PC-3 (cell line): ENCODE measurements at regions not wholly inside any gene's neighbourhood (a gene's known extent, or its start where the extent isn't known, plus 50 kb on each side); places are given as distances from the start of the nearest gene placed in this dataset.

Source experiments
- ATAC-seq: fragments of 200-7000 bp; cut with Tn5 transposase; 2 replicates; pipeline ENCODE4 v1.9.1; 2020; ENCODE audit warnings: mild to moderate bottlenecking, moderate library complexity
- BruUV-seq: library from RNA; stranded (reverse); fragments of 400-500 nt; replicated peaks from 2 replicates; lab custom pipeline; 2021; lab: Mats Ljungman, UMichigan
- CTCF ChIA-PET: fragments of 300-600 bp; sonication (Branson Sonifier 250); formaldehyde crosslinking; loops from one replicate; lab custom pipeline; 2022; ENCODE audit warnings: antibody characterized with exemption; lab: Charles Lee
- POLR2A ChIA-PET: fragments of 300-600 bp; sonication (Branson Sonifier 250); formaldehyde crosslinking; loops from one replicate; lab custom pipeline; 2022; ENCODE audit warnings: antibody characterized with exemption; ENCODE audit not compliant: unreplicated experiment; lab: Charles Lee
- DNase-seq: peaks from one replicate; pipeline ENCODE4 v3.0.0-alpha.2; 2015
- H2AFZ ChIP-seq: fragments of 300-600 bp; sonication (generic); 2 replicates; pipeline ENCODE4 v1.6.0; 2016; ENCODE audit warnings: antibody characterized with exemption, low read length
- H3F3A ChIP-seq: fragments of 300-600 bp; sonication (generic); one replicate; pipeline ENCODE4 v1.6.0; 2017; ENCODE audit warnings: antibody characterized with exemption, low read length, control low read depth, mild to moderate bottlenecking; ENCODE audit not compliant: unreplicated experiment
- H3K27ac ChIP-seq: fragments of 300-600 bp; sonication (generic); 2 replicates; pipeline ENCODE4 v1.5.1; 2016; ENCODE audit warnings: mild to moderate bottlenecking, low read length
- H3K27me3 ChIP-seq: fragments of 300-600 bp; sonication (generic); 2 replicates; pipeline ENCODE4 v1.6.1; 2016; ENCODE audit warnings: low read length, mixed read lengths
- H3K36me3 ChIP-seq: fragments of 300-600 bp; sonication (generic); 2 replicates; pipeline ENCODE4 v1.6.1; 2016; ENCODE audit warnings: low read depth, mixed run types, low read length, mixed read lengths
- H3K4me1 ChIP-seq: fragments of 300-600 bp; sonication (generic); 2 replicates; pipeline ENCODE4 v1.5.1; 2016; ENCODE audit warnings: low read length; ENCODE audit not compliant: insufficient read depth
- H3K4me2 ChIP-seq: fragments of 300-600 bp; sonication (generic); 2 replicates; pipeline ENCODE4 v1.6.0; 2016; ENCODE audit warnings: low read length
- H3K4me3 ChIP-seq: fragments of 300-600 bp; sonication (generic); 2 replicates; pipeline ENCODE4 v1.5.1; 2016; ENCODE audit warnings: mild to moderate bottlenecking, low read length, mixed read lengths
- H3K79me2 ChIP-seq: fragments of 300-600 bp; sonication (generic); 2 replicates; pipeline ENCODE4 v1.6.1; 2017; ENCODE audit warnings: low read length, mixed read lengths
- H3K9ac ChIP-seq: fragments of 300-600 bp; sonication (generic); 2 replicates; pipeline ENCODE4 v1.6.0; 2016; ENCODE audit warnings: mild to moderate bottlenecking, low read length
- H3K9me2 ChIP-seq: fragments of 300-600 bp; sonication (generic); replicated peaks from 2 replicates; pipeline ENCODE4 v1.6.1; 2016; ENCODE audit warnings: mixed run types, low read length, mixed read lengths
- H3K9me3 ChIP-seq: fragments of 300-600 bp; sonication (generic); 2 replicates; pipeline ENCODE4 v1.6.1; 2016; ENCODE audit warnings: low read length, mixed read lengths
- H4K20me1 ChIP-seq: fragments of 300-600 bp; sonication (generic); 2 replicates; pipeline ENCODE4 v1.6.1; 2016; ENCODE audit warnings: low read length, mixed read lengths
- CTCF ChIP-seq: fragments of 300-600 bp; sonication (generic); conservative IDR thresholded peaks from 2 replicates; pipeline ENCODE4 v1.5.1; 2017; ENCODE audit warnings: antibody characterized with exemption, low read depth, mild to moderate bottlenecking, low read length
- EZH2 ChIP-seq: fragments of 300-600 bp; sonication (generic); IDR thresholded peaks from one replicate; pipeline ENCODE4 v1.6.1; 2017; ENCODE audit warnings: antibody characterized with exemption, mild to moderate bottlenecking, low read length; ENCODE audit not compliant: unreplicated experiment
- EZH2phosphoT487 ChIP-seq: fragments of 300-600 bp; sonication (generic); IDR thresholded peaks from 2 replicates; pipeline ENCODE4 v1.6.1; 2018; ENCODE audit warnings: mild to moderate bottlenecking, antibody characterized with exemption, low read length, borderline replicate concordance
- intact Hi-C: fragments of 100-400 bp; cut with micrococcal nuclease; formaldehyde crosslinking; loops from 2 replicates; pipeline ENCODE4 v1.9.0; 2023

- ChIA-PET CTCF (no interaction called here), POLR2A (no interaction called here)
- no peak for DNase-seq
- Histone ChIP-seq H3K4me3 (no peak overlapping the region), H3K9ac (no peak overlapping the region), H3K9me3 (no peaks in the 10 kb centered on the region), H3K4me2 (no peak overlapping the region), H3K27me3 (peaks cover 4% of the 10 kb centered on the region; the same call in 1 of the 2 replicates), H2AFZ (no peak overlapping the region), H3K36me3 (no peaks in the 10 kb centered on the region), H3F3A (no peaks in the 10 kb centered on the region), H4K20me1 (no peaks in the 10 kb centered on the region), H3K9me2 (no peaks in the 10 kb centered on the region), H3K4me1 (no peaks in the 10 kb centered on the region), H3K79me2 (no peaks in the 10 kb centered on the region), H3K27ac (no peak overlapping the region)
- no peak for ATAC-seq
- TF ChIP-seq EZH2phosphoT487 (no peak), EZH2 (no peak), CTCF (no peak)
- no TSS peak for BruUV-seq
- intact Hi-C loops: no loop called here
Observed at GRCh38 chr9:20252778-20253177, 369.5 kb downstream of the MLLT3 start.

GRCh38 chr9:20250791-20251190 lies 371.5 kb downstream of the MLLT3 start:
- DNase-seq: no peak
- Histone ChIP-seq H3K9ac (no peak overlapping the region), H3K4me1 (no peaks in the 10 kb centered on the region), H3K27ac (no peak overlapping the region), H3K4me2 (no peak overlapping the region), H2AFZ (no peak overlapping the region), H3K36me3 (no peaks in the 10 kb centered on the region), H3K9me3 (no peaks in the 10 kb centered on the region), H3K9me2 (no peaks in the 10 kb centered on the region), H3K27me3 (peaks cover 4% of the 10 kb centered on the region; the same call in 1 of the 2 replicates), H3K4me3 (no peak overlapping the region), H3F3A (no peaks in the 10 kb centered on the region), H4K20me1 (no peaks in the 10 kb centered on the region), H3K79me2 (no peaks in the 10 kb centered on the region)
- intact Hi-C loops: no loop called here
- no TSS peak for BruUV-seq
- TF ChIP-seq CTCF (no peak), EZH2phosphoT487 (no peak), EZH2 (no peak)
- ChIA-PET CTCF (no interaction called here), POLR2A (no interaction called here)
- ATAC-seq: no peak

- Histone ChIP-seq H3K4me1 (no peaks in the 10 kb centered on the region), H3K4me2 (no peak overlapping the region), H4K20me1 (no peaks in the 10 kb centered on the region), H3K9me3 (no peaks in the 10 kb centered on the region), H3K9ac (no peak overlapping the region), H3K79me2 (no peaks in the 10 kb centered on the region), H3K4me3 (no peak overlapping the region), H3K9me2 (no peaks in the 10 kb centered on the region), H3K27me3 (peaks cover 26% of the 10 kb centered on the region), H3F3A (no peaks in the 10 kb centered on the region), H2AFZ (no peak overlapping the region), H3K27ac (no peak overlapping the region), H3K36me3 (no peaks in the 10 kb centered on the region)
- no peak for TF ChIP-seq EZH2phosphoT487
- no peak for TF ChIP-seq CTCF
- no peak for TF ChIP-seq EZH2
- ChIA-PET POLR2A (no interaction called here), CTCF (no interaction called here)
- intact Hi-C loops: no loop called here
- DNase-seq (no peak), ATAC-seq (no peak)
- BruUV-seq: no TSS peak
Observed at GRCh38 chr9:20244271-20244670, 378.0 kb downstream of the MLLT3 start.
